ENCODE measurements at regions not wholly inside any gene's neighbourhood (a gene's known extent, or its start where the extent isn't known, plus 50 kb on each side); places are given as distances from the start of the nearest gene placed in this dataset.

- H3K4me3 ChIP-seq (ENCODE audit: low read depth, low read length), result no peak overlapping the region
Measured at GRCh38 chr2:104289651-104290565, 564.0 kb upstream of the POU3F3 start.

- no peak overlapping the region for H3K4me3 ChIP-seq (ENCODE audit: low read depth, low read length)
Measured at GRCh38 chr2:104290566-104290891, 563.4 kb upstream of the POU3F3 start.

GRCh38 chr2:104312684-104313083, 541.2 kb upstream of the POU3F3 start:
- H3K4me3 ChIP-seq (ENCODE audit: low read depth, low read length), result no peak overlapping the region

GRCh38 chr2:104318001-104318665, 535.8 kb upstream of the POU3F3 start:
- H3K4me3 ChIP-seq (ENCODE audit: low read depth, low read length), result no peak overlapping the region

GRCh38 chr2:104321116-104321795, 532.7 kb upstream of the POU3F3 start:
- no peak overlapping the region for H3K4me3 ChIP-seq (ENCODE audit: low read depth, low read length)

- H3K4me3 ChIP-seq (ENCODE audit: low read depth, low read length), result no peak overlapping the region
Measured at GRCh38 chr2:104321796-104322349, 532.0 kb upstream of the POU3F3 start.

GRCh38 chr2:104332731-104333130, 521.2 kb upstream of the POU3F3 start:
- no peak overlapping the region for H3K4me3 ChIP-seq (ENCODE audit: low read depth, low read length)

- H3K4me3 ChIP-seq (ENCODE audit: low read depth, low read length), result no peak overlapping the region
Measured at GRCh38 chr2:104337869-104338268, 516.0 kb upstream of the POU3F3 start.

- H3K4me3 ChIP-seq (ENCODE audit: low read depth, low read length), result no peak overlapping the region
Measured at GRCh38 chr2:104340162-104340561, 513.8 kb upstream of the POU3F3 start.

- H3K4me3 ChIP-seq (ENCODE audit: low read depth, low read length), result no peak overlapping the region
Measured at GRCh38 chr2:104340879-104341828, 512.8 kb upstream of the POU3F3 start.

GRCh38 chr2:104344306-104344705, 509.6 kb upstream of the POU3F3 start:
- H3K4me3 ChIP-seq (ENCODE audit: low read depth, low read length), result no peak overlapping the region

- H3K4me3 ChIP-seq (ENCODE audit: low read depth, low read length), result no peak overlapping the region
Measured at GRCh38 chr2:104344985-104345384, 508.9 kb upstream of the POU3F3 start.

- no peak overlapping the region for H3K4me3 ChIP-seq (ENCODE audit: low read depth, low read length)
Measured at GRCh38 chr2:104358122-104358521, 495.8 kb upstream of the POU3F3 start.

- H3K4me3 ChIP-seq (ENCODE audit: low read depth, low read length), result no peak overlapping the region
Measured at GRCh38 chr2:104361414-104361813, 492.5 kb upstream of the POU3F3 start.

- H3K4me3 ChIP-seq (ENCODE audit: low read depth, low read length), result no peak overlapping the region
Measured at GRCh38 chr2:104368089-104368488, 485.8 kb upstream of the POU3F3 start.

GRCh38 chr2:104371087-104371781, 482.7 kb upstream of the POU3F3 start:
- H3K4me3 ChIP-seq (ENCODE audit: low read depth, low read length), result no peak overlapping the region

- H3K4me3 ChIP-seq (ENCODE audit: low read depth, low read length), result no peak overlapping the region
Measured at GRCh38 chr2:104375206-104375605, 478.7 kb upstream of the POU3F3 start.

GRCh38 chr2:104378853-104379374, 475.0 kb upstream of the POU3F3 start:
- H3K4me3 ChIP-seq (ENCODE audit: low read depth, low read length), result peak overlapping the region; percentile 25

- no peak overlapping the region for H3K4me3 ChIP-seq (ENCODE audit: low read depth, low read length)
Measured at GRCh38 chr2:104384961-104385360, 469.0 kb upstream of the POU3F3 start.

GRCh38 chr2:104385743-104386142, 468.2 kb upstream of the POU3F3 start:
- H3K4me3 ChIP-seq (ENCODE audit: low read depth, low read length), result no peak overlapping the region

Measured in iPS-11a (cell line).